ENCODE measurements at regions not wholly inside any gene's neighbourhood (a gene's known extent, or its start where the extent isn't known, plus 50 kb on each side); places are given as distances from the start of the nearest gene placed in this dataset.
"Not testable (repeated sequence)": the region's sequence is repeated elsewhere in the genome, so short reads cannot be mapped to it uniquely, and the experiment has no call there.

DNA sequence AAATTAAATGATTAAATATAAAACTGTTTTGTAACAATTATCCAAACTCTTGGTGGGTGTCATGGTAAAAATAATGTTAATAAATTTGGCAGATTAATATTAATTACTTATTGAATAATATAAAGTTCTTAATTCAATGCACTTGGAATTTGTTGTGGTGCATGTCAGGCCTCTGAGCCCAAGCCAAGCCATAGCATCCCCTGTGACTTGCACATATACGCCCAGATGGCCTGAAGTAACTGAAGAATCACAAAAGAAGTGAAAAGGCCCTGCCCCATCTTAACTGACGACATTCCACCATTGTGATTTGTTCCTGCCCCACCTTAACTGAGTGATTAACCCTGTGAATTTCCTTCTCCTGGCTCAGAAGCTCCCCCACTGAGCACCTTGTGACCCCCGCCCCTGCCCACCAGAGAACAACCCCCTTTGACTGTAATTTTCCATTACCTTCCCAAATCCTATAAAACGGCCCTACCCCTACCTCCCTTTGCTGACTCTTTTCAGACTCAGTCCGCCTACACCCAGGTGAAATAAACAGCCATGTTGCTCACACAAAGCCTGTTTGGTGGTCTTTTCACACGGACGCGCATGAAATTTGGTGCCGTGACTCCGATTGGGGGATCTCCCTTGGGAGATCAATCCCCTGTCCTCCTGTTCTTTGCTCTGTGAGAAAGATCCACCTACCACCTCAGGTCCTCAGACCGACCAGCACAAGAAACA, 562.9 kb downstream of the HTR7 start:
- not testable (repeated sequence) for TF ChIP-seq CTCF (IDR thresholded peaks at IDR 0.05; ENCODE audit: insufficient read depth, low read depth, low read length); EZH2 (IDR thresholded peaks at IDR 0.05; ENCODE audit: insufficient read depth, low read length)
